K562 (cell line): ENCODE measurements at regions not wholly inside any gene's neighbourhood (a gene's known extent, or its start where the extent isn't known, plus 50 kb on each side); places are given as distances from the start of the nearest gene placed in this dataset.

Experiments
- BCL6 ChIP-seq: fragments of 250-450 bp; sonication (Bioruptor Pico); IDR thresholded peaks from 2 replicates; pipeline ENCODE4 v1.4.0; 2020
- CBFA2T2 ChIP-seq: fragments of 450-650 bp; conservative IDR thresholded peaks from 2 replicates; pipeline ENCODE4 v1.6.1; 2017; ENCODE audit warnings: mild to moderate bottlenecking
- CBFA2T3 ChIP-seq: fragments of 450-650 bp; IDR thresholded peaks from 2 replicates; pipeline ENCODE4 v1.6.1; 2017
- CEBPZ ChIP-seq: fragments of 150-350 bp; IDR thresholded peaks from 2 replicates; pipeline ENCODE4 v1.6.1; 2014; ENCODE audit warnings: low read depth, mild to moderate bottlenecking, low read length, borderline replicate concordance
- HBP1 ChIP-seq: fragments of 450-650 bp; formaldehyde crosslinking; IDR thresholded peaks from 2 replicates; pipeline ENCODE4 v1.4.0; 2022; ENCODE audit warnings: missing genetic modification characterization
- MBD1 ChIP-seq: fragments of 250-450 bp; sonication (Bioruptor Pico); IDR thresholded peaks from 2 replicates; pipeline ENCODE4 v1.8.0; 2022; ENCODE audit warnings: inconsistent platforms
- MBD2 ChIP-seq: sonication (generic); IDR thresholded peaks from 2 replicates; pipeline ENCODE4 v1.6.1; 2016; ENCODE audit warnings: low read depth, borderline replicate concordance
- MLLT1 ChIP-seq, 2 experiments: fragments of 450-650 bp; IDR thresholded peaks; 2 replicates each; pipeline ENCODE4 v1.6.1; 2016
- NKRF ChIP-seq: fragments of 450-650 bp; IDR thresholded peaks from 2 replicates; pipeline ENCODE4 v1.6.1; 2016; ENCODE audit warnings: borderline replicate concordance
- PML ChIP-seq: IDR thresholded peaks from 2 replicates; pipeline ENCODE4 v1.6.1; 2012; ENCODE audit warnings: low read length, inconsistent platforms
- RCOR1 ChIP-seq, 2 experiments: IDR thresholded peaks; 2 replicates each; pipeline ENCODE4 v1.6.1; 2012; ENCODE audit warnings: low read depth in 2 of 2, low read length in 2 of 2, borderline replicate concordance in 1 of 2, improper control_type of control experiment in 1 of 2
- SNRNP70 ChIP-seq: fragments of 200-400 bp; formaldehyde crosslinking; optimal IDR thresholded peaks from 2 replicates; pipeline ENCODE3; 2017; ENCODE audit warnings: low read depth, low read length
- TAL1 ChIP-seq: fragments of 450-650 bp; IDR thresholded peaks from 2 replicates; pipeline ENCODE4 v1.6.1; 2016; ENCODE audit warnings: mild to moderate bottlenecking
- ZNF12 ChIP-seq: sonication (generic); formaldehyde crosslinking; IDR thresholded peaks from 2 replicates; pipeline ENCODE4 v1.4.0; 2020; ENCODE audit warnings: mild to moderate bottlenecking, missing genetic modification reagents
- ZNF277 ChIP-seq: fragments of 250-450 bp; sonication (Bioruptor Pico); IDR thresholded peaks from 2 replicates; pipeline ENCODE4 v1.8.0; 2022; ENCODE audit warnings: inconsistent platforms, mild to moderate bottlenecking, moderate library complexity, borderline replicate concordance

GRCh38 chr13:44142941-44143665 lies 230.5 kb upstream of the SERP2 start (continued):
- no peak for TF ChIP-seq CEBPZ
- peak; percentile 93 for TF ChIP-seq CBFA2T3
- TF ChIP-seq BCL6 (CRISPR knock-in tag) = no peak
- TF ChIP-seq ZNF277 (CRISPR knock-in tag) = no peak
- TF ChIP-seq SNRNP70 = no peak
- no peak for TF ChIP-seq MBD1 (CRISPR knock-in tag)
- peak; percentile 88 for TF ChIP-seq CBFA2T2
- peak in 1 of 2 experiments; percentile 99; a peak in 3 of 4 replicates for TF ChIP-seq RCOR1 (IDR thresholded peaks at IDR 0.05; ENCODE audit: borderline replicate concordance in 1 of 2, low read depth in 2 of 2, low read length in 2 of 2)
- TF ChIP-seq MLLT1 (IDR thresholded peaks at IDR 0.05) = peak in 1 of 2 experiments; percentile 74; a peak in 1 of 4 replicates
- no peak for TF ChIP-seq NKRF
- TF ChIP-seq HBP1 (CRISPR knock-in tag) = no peak
- TF ChIP-seq MBD2 = 0 out of 2 replicates have a peak, but pooled peaks have one; percentile 31
- peak; percentile 84 for TF ChIP-seq TAL1
- TF ChIP-seq ZNF12 (CRISPR knock-in tag) = no peak
- TF ChIP-seq PML = peak; percentile 54; the same call in 1 of the 2 replicates
